NCI-H2029 (cell line): ENCODE measurements at regions not wholly inside any gene's neighbourhood (a gene's known extent, or its start where the extent isn't known, plus 50 kb on each side); places are given as distances from the start of the nearest gene placed in this dataset.

Experiments used
- DNase-seq: peaks from one replicate; lab custom pipeline; 2025; lab: John Stamatoyannopoulos, UW

GRCh38 chr2:2993172-2993692 lies 384.4 kb downstream of the EIPR1 start:
- DNase-seq: no peak

- no peak for DNase-seq
Measured at GRCh38 chr2:2992634-2993033, 385.0 kb downstream of the EIPR1 start.

- DNase-seq: no peak
Measured at GRCh38 chr2:2985020-2985419, 392.6 kb downstream of the EIPR1 start.

- no peak for DNase-seq
Measured at GRCh38 chr2:2981000-2981399, 396.6 kb downstream of the EIPR1 start.

- no peak for DNase-seq
Measured at GRCh38 chr2:2974982-2975381, 402.6 kb downstream of the EIPR1 start.

- no peak for DNase-seq
Measured at GRCh38 chr2:2960441-2961133, 417.0 kb downstream of the EIPR1 start.

GRCh38 chr2:2950403-2950952 lies 427.1 kb downstream of the EIPR1 start:
- DNase-seq: peak; percentile 75

GRCh38 chr2:2947406-2947805 lies 430.2 kb downstream of the EIPR1 start:
- DNase-seq: no peak

GRCh38 chr2:2942906-2943305 lies 434.7 kb downstream of the EIPR1 start:
- DNase-seq: no peak

GRCh38 chr2:2942225-2942624 lies 435.4 kb downstream of the EIPR1 start:
- no peak for DNase-seq

GRCh38 chr2:2941205-2941604 lies 436.4 kb downstream of the EIPR1 start:
- DNase-seq: no peak

GRCh38 chr2:2940702-2941101 lies 436.9 kb downstream of the EIPR1 start:
- no peak for DNase-seq

- DNase-seq: no peak
Measured at GRCh38 chr2:2940061-2940460, 437.6 kb downstream of the EIPR1 start.

GRCh38 chr2:2939078-2939795 lies 438.4 kb downstream of the EIPR1 start:
- no peak for DNase-seq

GRCh38 chr2:2938481-2938880 lies 439.1 kb downstream of the EIPR1 start:
- no peak for DNase-seq

GRCh38 chr2:2935445-2936149 lies 442.0 kb downstream of the EIPR1 start:
- DNase-seq: no peak

- no peak for DNase-seq
Measured at GRCh38 chr2:2933426-2933825, 444.2 kb downstream of the EIPR1 start.

- DNase-seq: no peak
Measured at GRCh38 chr2:2932692-2933305, 444.8 kb downstream of the EIPR1 start.

- no peak for DNase-seq
Measured at GRCh38 chr2:2932189-2932588, 445.4 kb downstream of the EIPR1 start.

- no peak for DNase-seq
Measured at GRCh38 chr2:2931318-2932075, 446.1 kb downstream of the EIPR1 start.

GRCh38 chr2:2930841-2931240 lies 446.8 kb downstream of the EIPR1 start:
- DNase-seq: no peak

- no peak for DNase-seq
Measured at GRCh38 chr2:2926858-2927175, 450.8 kb downstream of the EIPR1 start.
